GM13976 (cell line): ENCODE measurements at regions not wholly inside any gene's neighbourhood (a gene's known extent, or its start where the extent isn't known, plus 50 kb on each side); places are given as distances from the start of the nearest gene placed in this dataset.

Experiments used
- DNase-seq: peaks from one replicate; pipeline ENCODE4 v3.0.0; 2012; ENCODE audit warnings: low spot score
- in situ Hi-C: fragments of 300-500 bp; cut with MboI; formaldehyde crosslinking; loops from one replicate; pipeline ENCODE4 v1.12.0; 2022; ENCODE audit warnings: low sequenced_read_pairs, mixed read lengths, inconsistent platforms; ENCODE audit not compliant: unreplicated experiment
- TF ChIP-seq, protein P1 (sequence below): IDR thresholded peaks from 2 replicates; pipeline ENCODE4 v1.5.1; 2012; ENCODE audit warnings: borderline replicate concordance, mild to moderate bottlenecking; ENCODE audit not compliant: insufficient read depth; ENCODE audit errors: extremely low read depth, missing control alignments, control extremely low read depth

GRCh38 chr21:35399706-35400105 lies 350.6 kb upstream of the RUNX1 start:
- no peak for DNase-seq
- in situ Hi-C loops = loop anchor here (10.0 kb wide), 1 partner anchor 515 kb away; no protein-coding TSS in a partner anchor
- TF ChIP-seq, protein P1, sequence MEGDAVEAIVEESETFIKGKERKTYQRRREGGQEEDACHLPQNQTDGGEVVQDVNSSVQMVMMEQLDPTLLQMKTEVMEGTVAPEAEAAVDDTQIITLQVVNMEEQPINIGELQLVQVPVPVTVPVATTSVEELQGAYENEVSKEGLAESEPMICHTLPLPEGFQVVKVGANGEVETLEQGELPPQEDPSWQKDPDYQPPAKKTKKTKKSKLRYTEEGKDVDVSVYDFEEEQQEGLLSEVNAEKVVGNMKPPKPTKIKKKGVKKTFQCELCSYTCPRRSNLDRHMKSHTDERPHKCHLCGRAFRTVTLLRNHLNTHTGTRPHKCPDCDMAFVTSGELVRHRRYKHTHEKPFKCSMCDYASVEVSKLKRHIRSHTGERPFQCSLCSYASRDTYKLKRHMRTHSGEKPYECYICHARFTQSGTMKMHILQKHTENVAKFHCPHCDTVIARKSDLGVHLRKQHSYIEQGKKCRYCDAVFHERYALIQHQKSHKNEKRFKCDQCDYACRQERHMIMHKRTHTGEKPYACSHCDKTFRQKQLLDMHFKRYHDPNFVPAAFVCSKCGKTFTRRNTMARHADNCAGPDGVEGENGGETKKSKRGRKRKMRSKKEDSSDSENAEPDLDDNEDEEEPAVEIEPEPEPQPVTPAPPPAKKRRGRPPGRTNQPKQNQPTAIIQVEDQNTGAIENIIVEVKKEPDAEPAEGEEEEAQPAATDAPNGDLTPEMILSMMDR = no peak

DNA sequence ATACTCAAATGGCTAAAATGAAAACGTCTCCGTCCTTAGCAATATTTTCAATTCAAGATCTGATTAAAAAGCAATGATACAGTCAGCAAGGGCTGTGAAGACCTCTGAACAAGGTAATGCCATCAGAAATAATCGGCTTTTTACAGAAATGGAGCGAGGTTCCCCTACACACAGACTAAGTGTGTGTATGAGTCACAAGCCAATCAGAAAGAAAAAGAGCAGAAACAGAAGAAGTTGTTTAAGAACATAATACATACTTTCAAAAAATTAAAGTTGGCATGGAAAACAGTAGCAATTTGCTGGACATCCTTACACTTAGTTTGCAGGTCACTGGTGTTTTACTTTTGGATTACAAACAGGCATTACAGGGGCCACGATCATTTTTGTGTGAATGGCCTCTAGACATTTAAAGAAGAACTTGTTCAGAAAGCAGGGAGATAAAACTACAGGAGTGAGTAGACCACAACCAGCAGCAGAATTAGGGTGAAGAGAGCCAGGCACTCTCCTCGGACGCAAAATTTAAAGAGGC lies 350.0 kb upstream of the RUNX1 start:
- in situ Hi-C loops = no loop called here
- DNase-seq = no peak
- TF ChIP-seq, protein P1 = no peak

DNA sequence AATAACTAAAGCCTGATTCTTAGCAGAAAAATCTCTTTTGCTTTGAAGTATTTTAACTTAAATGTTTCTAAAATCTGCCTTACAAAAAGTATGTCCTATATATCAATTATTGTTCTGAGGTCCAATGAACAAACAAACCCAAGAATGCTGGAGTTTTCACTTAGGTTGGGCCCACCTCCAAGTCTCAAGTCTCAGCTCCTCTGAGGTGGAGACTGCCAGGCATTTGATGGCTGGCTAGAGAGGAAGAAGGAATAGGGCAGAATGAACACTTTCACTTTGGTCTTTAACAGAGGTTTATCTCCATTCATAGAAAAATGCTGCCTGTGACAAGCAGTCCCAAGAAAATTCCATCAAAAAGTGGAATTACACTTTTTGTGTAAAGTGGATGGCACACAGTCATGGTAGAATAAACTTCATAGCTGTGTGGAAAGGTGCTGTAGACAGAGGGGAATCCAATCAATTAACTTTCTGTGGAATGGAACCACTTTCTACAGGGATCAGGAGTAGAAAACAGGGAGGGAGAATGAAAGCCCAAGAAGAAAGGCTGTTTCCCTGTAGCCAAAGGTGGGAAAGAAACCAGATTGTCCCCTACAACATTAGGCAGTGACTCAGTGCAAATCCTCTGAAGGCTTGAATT lies 349.4 kb upstream of the RUNX1 start:
- DNase-seq = no peak
- in situ Hi-C loops = no loop called here
- TF ChIP-seq, protein P1 = no peak

- in situ Hi-C loops = no loop called here
- DNase-seq = no peak
- TF ChIP-seq, protein P1 = no peak
These were observed 348.7 kb upstream of the RUNX1 start for GRCh38 chr21:35397781-35398180.

DNA sequence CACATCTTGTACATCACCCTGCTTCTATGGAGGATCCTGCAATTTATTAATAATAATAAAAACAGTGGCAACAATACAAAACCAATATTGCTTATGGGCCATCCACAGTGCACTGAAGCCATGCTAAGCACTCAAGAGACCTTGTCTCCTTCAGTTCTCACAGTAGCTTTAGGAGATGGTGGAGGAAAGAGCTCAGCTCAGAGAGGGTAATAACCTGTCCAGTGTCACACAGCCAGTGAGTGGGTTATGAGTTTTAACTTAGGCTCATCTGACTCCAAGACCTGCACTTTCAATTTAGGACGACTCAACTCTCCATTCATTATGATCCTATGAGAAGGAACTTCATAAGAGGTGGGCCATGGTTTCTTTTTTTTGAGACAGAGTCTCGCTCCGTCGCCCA lies 347.6 kb upstream of the RUNX1 start:
- in situ Hi-C loops = no loop called here
- TF ChIP-seq, protein P1 = no peak
- no peak for DNase-seq

DNA sequence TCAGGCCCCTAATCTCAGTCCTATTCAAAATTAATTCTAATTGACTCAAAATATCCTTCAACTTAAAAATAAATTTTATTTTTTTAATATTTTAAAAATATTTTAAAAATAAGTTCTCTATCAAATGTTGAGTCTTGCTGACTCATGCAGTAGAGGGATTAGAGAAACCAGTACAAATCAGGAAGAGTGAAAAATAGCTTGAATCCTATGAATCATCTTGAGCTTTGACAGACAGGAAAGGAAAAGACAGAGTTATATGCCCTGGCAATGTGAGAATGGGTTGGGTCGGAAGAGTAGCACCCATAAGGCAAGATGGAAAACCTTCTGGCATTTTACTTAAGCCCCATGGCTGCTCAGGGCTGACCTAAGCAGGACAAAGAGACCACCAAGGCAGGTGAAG lies 346.6 kb upstream of the RUNX1 start:
- TF ChIP-seq, protein P1 = no peak
- in situ Hi-C loops = no loop called here
- no peak for DNase-seq
